ENCODE measurements at regions not wholly inside any gene's neighbourhood (a gene's known extent, or its start where the extent isn't known, plus 50 kb on each side); places are given as distances from the start of the nearest gene placed in this dataset.

DNA sequence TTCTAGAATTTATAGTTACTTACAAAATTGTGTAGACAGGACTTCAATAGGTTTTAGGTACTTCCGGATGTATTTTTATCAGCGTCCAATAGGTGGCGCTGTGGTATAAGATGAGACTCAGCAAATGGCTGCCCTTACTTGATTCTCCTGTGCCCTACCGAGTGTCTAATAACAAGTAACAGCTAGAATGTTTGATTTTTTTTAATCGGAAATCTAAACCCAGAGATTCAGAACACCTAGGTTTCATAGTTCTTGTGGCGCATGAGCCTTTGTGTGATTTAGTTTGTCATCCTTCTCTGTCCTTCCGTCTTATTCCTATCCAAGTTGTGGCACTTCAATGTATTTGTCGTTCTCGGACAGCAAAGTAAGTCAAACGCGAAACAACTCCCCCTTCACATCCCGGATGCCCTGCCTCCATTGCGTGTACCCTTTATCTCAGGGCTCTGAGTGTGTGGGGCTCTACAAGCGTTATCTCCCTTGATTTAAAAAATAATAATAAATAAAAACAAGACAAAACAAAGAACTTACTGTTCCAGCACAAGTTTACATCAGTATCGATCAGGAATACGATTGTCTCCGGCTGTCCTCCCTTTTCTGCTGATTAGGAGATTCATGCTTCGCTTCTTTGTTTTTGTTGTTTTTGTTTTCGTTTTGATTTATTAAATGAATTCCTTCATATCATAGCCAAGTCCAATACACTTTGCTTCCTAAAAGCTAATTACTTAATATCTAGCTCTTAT lies 50.7 kb upstream of the SLC30A5 start (continued):
- TF ChIP-seq, protein P1, sequence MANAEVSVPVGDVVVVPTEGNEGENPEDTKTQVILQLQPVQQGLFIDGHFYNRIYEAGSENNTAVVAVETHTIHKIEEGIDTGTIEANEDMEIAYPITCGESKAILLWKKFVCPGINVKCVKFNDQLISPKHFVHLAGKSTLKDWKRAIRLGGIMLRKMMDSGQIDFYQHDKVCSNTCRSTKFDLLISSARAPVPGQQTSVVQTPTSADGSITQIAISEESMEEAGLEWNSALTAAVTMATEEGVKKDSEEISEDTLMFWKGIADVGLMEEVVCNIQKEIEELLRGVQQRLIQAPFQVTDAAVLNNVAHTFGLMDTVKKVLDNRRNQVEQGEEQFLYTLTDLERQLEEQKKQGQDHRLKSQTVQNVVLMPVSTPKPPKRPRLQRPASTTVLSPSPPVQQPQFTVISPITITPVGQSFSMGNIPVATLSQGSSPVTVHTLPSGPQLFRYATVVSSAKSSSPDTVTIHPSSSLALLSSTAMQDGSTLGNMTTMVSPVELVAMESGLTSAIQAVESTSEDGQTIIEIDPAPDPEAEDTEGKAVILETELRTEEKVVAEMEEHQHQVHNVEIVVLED (CRISPR knock-in tag; IDR thresholded peaks at IDR 0.05; ENCODE audit: borderline replicate concordance): peak; percentile 45; the same call in 1 of the 2 replicates
- no peak for TF ChIP-seq NFRKB (IDR thresholded peaks at IDR 0.05)
- TF ChIP-seq, protein P2, sequence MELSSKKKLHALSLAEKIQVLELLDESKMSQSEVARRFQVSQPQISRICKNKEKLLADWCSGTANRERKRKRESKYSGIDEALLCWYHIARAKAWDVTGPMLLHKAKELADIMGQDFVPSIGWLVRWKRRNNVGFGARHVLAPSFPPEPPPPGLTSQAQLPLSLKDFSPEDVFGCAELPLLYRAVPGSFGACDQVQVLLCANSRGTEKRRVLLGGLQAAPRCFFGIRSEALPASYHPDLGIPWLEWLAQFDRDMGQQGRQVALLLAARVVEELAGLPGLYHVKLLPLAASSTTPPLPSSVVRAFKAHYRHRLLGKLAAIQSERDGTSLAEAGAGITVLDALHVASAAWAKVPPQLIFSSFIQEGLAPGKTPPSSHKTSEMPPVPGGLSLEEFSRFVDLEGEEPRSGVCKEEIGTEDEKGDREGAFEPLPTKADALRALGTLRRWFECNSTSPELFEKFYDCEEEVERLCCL (CRISPR knock-in tag; IDR thresholded peaks at IDR 0.05; ENCODE audit: borderline replicate concordance): no peak
- no peak for TF ChIP-seq ZNF446 (CRISPR knock-in tag; IDR thresholded peaks at IDR 0.05)
- TF ChIP-seq PTBP1 (IDR thresholded peaks at IDR 0.05; ENCODE audit: low read depth, low read length, poor library complexity, severe bottlenecking): no peak
- no peak for TF ChIP-seq KIAA2018 (CRISPR knock-in tag; IDR thresholded peaks at IDR 0.05; ENCODE audit: borderline replicate concordance)
- TF ChIP-seq HOXD1 (CRISPR knock-in tag; IDR thresholded peaks at IDR 0.05): no peak
- no peak for TF ChIP-seq SKI (IDR thresholded peaks at IDR 0.05; ENCODE audit: partially characterized antibody)
- TF ChIP-seq, protein P3, sequence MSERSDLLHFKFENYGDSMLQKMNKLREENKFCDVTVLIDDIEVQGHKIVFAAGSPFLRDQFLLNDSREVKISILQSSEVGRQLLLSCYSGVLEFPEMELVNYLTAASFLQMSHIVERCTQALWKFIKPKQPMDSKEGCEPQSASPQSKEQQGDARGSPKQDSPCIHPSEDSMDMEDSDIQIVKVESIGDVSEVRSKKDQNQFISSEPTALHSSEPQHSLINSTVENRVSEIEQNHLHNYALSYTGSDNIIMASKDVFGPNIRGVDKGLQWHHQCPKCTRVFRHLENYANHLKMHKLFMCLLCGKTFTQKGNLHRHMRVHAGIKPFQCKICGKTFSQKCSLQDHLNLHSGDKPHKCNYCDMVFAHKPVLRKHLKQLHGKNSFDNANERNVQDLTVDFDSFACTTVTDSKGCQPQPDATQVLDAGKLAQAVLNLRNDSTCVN (CRISPR knock-in tag; IDR thresholded peaks at IDR 0.05; ENCODE audit: borderline replicate concordance): no peak
- TF ChIP-seq SMC3 (IDR thresholded peaks at IDR 0.05; ENCODE audit: low read length): peak; percentile 69
- TF ChIP-seq ZFP36L1 (CRISPR knock-in tag; IDR thresholded peaks at IDR 0.05): no peak
- no peak for TF ChIP-seq ZNF136 (CRISPR knock-in tag; IDR thresholded peaks at IDR 0.05; ENCODE audit: low read depth)
- no peak for TF ChIP-seq HIVEP1 (CRISPR knock-in tag; IDR thresholded peaks at IDR 0.05)
- TF ChIP-seq, protein P4, sequence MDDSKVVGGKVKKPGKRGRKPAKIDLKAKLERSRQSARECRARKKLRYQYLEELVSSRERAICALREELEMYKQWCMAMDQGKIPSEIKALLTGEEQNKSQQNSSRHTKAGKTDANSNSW (CRISPR knock-in tag; IDR thresholded peaks at IDR 0.05; ENCODE audit: borderline replicate concordance): no peak
- TF ChIP-seq, protein P5, sequence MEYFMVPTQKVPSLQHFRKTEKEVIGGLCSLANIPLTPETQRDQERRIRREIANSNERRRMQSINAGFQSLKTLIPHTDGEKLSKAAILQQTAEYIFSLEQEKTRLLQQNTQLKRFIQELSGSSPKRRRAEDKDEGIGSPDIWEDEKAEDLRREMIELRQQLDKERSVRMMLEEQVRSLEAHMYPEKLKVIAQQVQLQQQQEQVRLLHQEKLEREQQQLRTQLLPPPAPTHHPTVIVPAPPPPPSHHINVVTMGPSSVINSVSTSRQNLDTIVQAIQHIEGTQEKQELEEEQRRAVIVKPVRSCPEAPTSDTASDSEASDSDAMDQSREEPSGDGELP (IDR thresholded peaks at IDR 0.05; ENCODE audit: borderline replicate concordance, low read depth): no peak

All from HepG2 (cell line).